OCI-LY7 (cell line): ENCODE measurements at regions not wholly inside any gene's neighbourhood (a gene's known extent, or its start where the extent isn't known, plus 50 kb on each side); places are given as distances from the start of the nearest gene placed in this dataset.
A peak's percentile ranks its signal among the peaks of the same experiment; 100 is the strongest.

Experiments
- BruUV-seq: library from RNA; stranded (reverse); fragments of 400-500 nt; replicated peaks from 2 replicates; lab custom pipeline; 2021; lab: Mats Ljungman, UMichigan
- CTCF ChIA-PET: fragments of 300-600 bp; sonication (Branson Sonifier 250); formaldehyde crosslinking; loops from one replicate; lab custom pipeline; 2022; ENCODE audit warnings: antibody characterized with exemption; ENCODE audit not compliant: unreplicated experiment; lab: Charles Lee
- POLR2A ChIA-PET: fragments of 300-600 bp; sonication (Branson Sonifier 250); formaldehyde crosslinking; loops from one replicate; lab custom pipeline; 2022; ENCODE audit warnings: antibody characterized with exemption; lab: Charles Lee
- DNase-seq: peaks from one replicate; pipeline ENCODE4 v3.0.0-alpha.2; 2015; ENCODE audit warnings: low spot score
- H2AFZ ChIP-seq: fragments of 200-600 bp; sonication (generic), shearing (Covaris generic); 2 replicates; pipeline ENCODE4 v1.6.1; 2014; ENCODE audit warnings: mild to moderate bottlenecking, antibody characterized with exemption, low read length, moderate library complexity
- H3K27ac ChIP-seq: fragments of 200-600 bp; sonication (generic); 2 replicates; pipeline ENCODE4 v1.5.1; 2014; ENCODE audit warnings: mixed run types, low read depth, mild to moderate bottlenecking, moderate library complexity, low read length, inconsistent platforms; ENCODE audit not compliant: poor library complexity, severe bottlenecking
- H3K36me3 ChIP-seq: fragments of 200-600 bp; sonication (generic); 2 replicates; pipeline ENCODE4 v1.6.1; 2014; ENCODE audit warnings: mild to moderate bottlenecking, antibody characterized with exemption, low read length, moderate library complexity, mixed read lengths; ENCODE audit not compliant: insufficient read depth
- H3K4me1 ChIP-seq: fragments of 200-600 bp; sonication (generic); 2 replicates; pipeline ENCODE4 v1.5.1; 2014; ENCODE audit warnings: mild to moderate bottlenecking, low read length; ENCODE audit not compliant: insufficient read depth, poor library complexity, severe bottlenecking
- H3K4me2 ChIP-seq: fragments of 200-600 bp; sonication (generic); 2 replicates; pipeline ENCODE4 v1.6.1; 2014; ENCODE audit warnings: mild to moderate bottlenecking, low read length
- H3K4me3 ChIP-seq: fragments of 200-600 bp; sonication (generic); 2 replicates; pipeline ENCODE4 v1.5.1; 2014; ENCODE audit warnings: mild to moderate bottlenecking, low read depth, low read length; ENCODE audit not compliant: poor library complexity, severe bottlenecking
- H3K79me2 ChIP-seq: fragments of 200-600 bp; sonication (generic); 2 replicates; pipeline ENCODE4 v1.6.1; 2016; ENCODE audit warnings: low read depth, mild to moderate bottlenecking, low read length, moderate library complexity, mixed read lengths; ENCODE audit not compliant: insufficient read depth
- H3K9me2 ChIP-seq: fragments of 200-600 bp; sonication (generic); 2 replicates; pipeline ENCODE4 v1.6.1; 2016; ENCODE audit warnings: mild to moderate bottlenecking, low read length, mixed read lengths; ENCODE audit not compliant: insufficient read depth
- H3K9me3 ChIP-seq: fragments of 200-600 bp; sonication (generic); 2 replicates; pipeline ENCODE4 v1.6.1; 2014; ENCODE audit warnings: mild to moderate bottlenecking, mixed run types, low read length, mixed read lengths
- H4K20me1 ChIP-seq: fragments of 200-600 bp; sonication (generic); 2 replicates; pipeline ENCODE4 v1.6.1; 2014; ENCODE audit warnings: mild to moderate bottlenecking, antibody characterized with exemption, low read length, moderate library complexity, mixed read lengths; ENCODE audit not compliant: insufficient read depth
- EZH2phosphoT487 ChIP-seq: fragments of 200-600 bp; sonication (generic); IDR thresholded peaks from 2 replicates; pipeline ENCODE4 v1.6.1; 2018; ENCODE audit warnings: low read depth, borderline replicate concordance, mild to moderate bottlenecking, mixed run types, antibody characterized with exemption, low read length, moderate library complexity, mixed read lengths
- intact Hi-C: fragments of 100-400 bp; cut with micrococcal nuclease; formaldehyde crosslinking; loops from one replicate; pipeline ENCODE4 v1.10.0; 2022; ENCODE audit not compliant: unreplicated experiment
- TF ChIP-seq, protein P1 (sequence below): fragments of 200-600 bp; sonication (generic); conservative IDR thresholded peaks from 2 replicates; pipeline ENCODE4 v1.5.1; 2014; ENCODE audit warnings: mild to moderate bottlenecking, antibody characterized with exemption, low read length, moderate library complexity, mixed read lengths

DNA sequence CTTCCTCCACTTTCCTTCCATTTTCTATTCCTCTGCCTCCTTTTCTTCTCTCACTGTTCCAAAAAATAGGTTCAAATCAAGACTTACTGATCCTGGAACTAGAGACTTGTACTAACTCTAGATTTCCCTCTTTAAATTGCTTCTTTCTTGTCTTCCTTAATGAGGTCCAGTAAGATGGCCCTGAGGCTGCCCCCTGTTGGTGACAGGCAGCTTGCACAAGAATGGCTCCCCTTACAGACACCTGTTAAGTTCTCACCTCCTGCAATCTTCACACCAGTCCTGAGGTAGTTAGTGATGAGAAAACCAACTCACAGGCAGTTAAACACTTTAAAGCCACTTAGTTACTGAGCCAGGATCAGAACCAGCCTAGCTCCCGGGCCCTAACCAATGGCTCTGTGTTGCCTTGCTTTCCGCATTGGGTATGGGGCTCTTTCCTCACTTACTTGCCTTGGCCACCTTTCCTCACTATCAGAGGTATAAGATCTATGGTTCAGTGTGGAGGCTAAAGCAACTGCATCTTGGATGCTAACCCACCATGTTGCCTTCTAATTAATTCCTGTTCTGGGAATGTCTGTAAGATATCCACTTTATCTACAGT, 130.6 kb downstream of the AKAIN1 start:
- Histone ChIP-seq H3K36me3 (no peaks in the 10 kb centered on the region), H2AFZ (no peak overlapping the region), H4K20me1 (no peaks in the 10 kb centered on the region), H3K27ac (no peak overlapping the region), H3K4me2 (no peak overlapping the region), H3K4me3 (no peak overlapping the region), H3K9me2 (no peaks in the 10 kb centered on the region), H3K4me1 (peaks cover 15% of the 10 kb centered on the region), H3K79me2 (no peaks in the 10 kb centered on the region), H3K9me3 (no peaks in the 10 kb centered on the region)
- peak; percentile 41 for DNase-seq
- TF ChIP-seq, protein P1, sequence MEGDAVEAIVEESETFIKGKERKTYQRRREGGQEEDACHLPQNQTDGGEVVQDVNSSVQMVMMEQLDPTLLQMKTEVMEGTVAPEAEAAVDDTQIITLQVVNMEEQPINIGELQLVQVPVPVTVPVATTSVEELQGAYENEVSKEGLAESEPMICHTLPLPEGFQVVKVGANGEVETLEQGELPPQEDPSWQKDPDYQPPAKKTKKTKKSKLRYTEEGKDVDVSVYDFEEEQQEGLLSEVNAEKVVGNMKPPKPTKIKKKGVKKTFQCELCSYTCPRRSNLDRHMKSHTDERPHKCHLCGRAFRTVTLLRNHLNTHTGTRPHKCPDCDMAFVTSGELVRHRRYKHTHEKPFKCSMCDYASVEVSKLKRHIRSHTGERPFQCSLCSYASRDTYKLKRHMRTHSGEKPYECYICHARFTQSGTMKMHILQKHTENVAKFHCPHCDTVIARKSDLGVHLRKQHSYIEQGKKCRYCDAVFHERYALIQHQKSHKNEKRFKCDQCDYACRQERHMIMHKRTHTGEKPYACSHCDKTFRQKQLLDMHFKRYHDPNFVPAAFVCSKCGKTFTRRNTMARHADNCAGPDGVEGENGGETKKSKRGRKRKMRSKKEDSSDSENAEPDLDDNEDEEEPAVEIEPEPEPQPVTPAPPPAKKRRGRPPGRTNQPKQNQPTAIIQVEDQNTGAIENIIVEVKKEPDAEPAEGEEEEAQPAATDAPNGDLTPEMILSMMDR, result peak; percentile 84
- no peak for TF ChIP-seq EZH2phosphoT487
- intact Hi-C loops, result no loop called here
- POLR2A ChIA-PET, result no interaction called here
- CTCF ChIA-PET, result no interaction called here
- BruUV-seq, result no TSS peak

DNA sequence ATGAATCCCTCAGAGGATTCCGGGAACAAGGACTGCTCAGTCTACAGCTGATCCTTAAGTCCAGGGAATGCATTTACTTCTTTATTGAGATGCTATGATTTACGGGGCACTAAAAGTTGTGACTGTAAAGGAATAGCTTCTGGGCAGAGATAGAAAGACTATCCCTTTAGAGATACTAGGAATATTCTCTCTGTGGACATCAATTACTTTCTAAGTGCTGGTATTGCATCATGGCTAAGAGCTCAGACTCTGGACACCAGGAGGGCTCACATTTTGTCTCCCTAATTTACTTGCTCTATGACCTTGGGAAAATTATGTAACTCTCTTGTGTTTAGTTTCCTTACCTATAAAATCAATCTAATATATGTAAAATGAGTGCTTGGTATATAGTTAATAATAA, 131.4 kb downstream of the AKAIN1 start:
- Histone ChIP-seq H2AFZ (no peak overlapping the region), H3K27ac (no peak overlapping the region), H3K4me3 (no peak overlapping the region), H4K20me1 (no peaks in the 10 kb centered on the region), H3K36me3 (no peaks in the 10 kb centered on the region), H3K4me1 (peaks cover 15% of the 10 kb centered on the region), H3K79me2 (no peaks in the 10 kb centered on the region), H3K4me2 (no peak overlapping the region), H3K9me2 (no peaks in the 10 kb centered on the region), H3K9me3 (no peaks in the 10 kb centered on the region)
- no peak for DNase-seq
- intact Hi-C loops, result no loop called here
- no peak for TF ChIP-seq EZH2phosphoT487
- TF ChIP-seq, protein P1, result no peak
- ChIA-PET CTCF (no interaction called here), POLR2A (no interaction called here)
- no TSS peak for BruUV-seq

DNA sequence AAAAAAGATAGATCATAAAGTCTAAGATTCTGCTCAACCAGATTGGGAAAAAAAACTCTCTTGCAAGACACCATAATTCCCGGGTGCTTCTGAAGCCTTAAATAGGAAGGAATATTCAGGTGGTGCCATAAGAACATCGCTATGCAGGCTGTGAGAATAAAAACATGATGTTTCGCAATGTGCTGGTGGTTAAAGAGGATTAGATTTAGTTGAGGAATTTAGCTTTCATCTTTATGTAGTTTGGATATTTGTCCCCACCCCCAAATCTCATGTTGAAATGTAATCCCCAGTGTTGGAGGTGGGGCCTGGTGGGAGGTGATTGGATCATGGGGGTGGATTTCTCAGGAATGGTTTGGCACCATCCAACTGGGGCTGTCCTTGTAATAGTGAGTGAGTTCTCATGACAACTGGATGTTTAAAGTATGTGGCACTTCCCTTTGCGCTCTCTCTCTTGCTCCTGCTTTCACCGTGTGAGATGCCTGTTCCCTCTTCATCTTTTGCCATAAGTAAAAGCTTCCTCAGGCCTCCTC, 132.2 kb downstream of the AKAIN1 start:
- CTCF ChIA-PET, result no interaction called here
- BruUV-seq, result no TSS peak
- Histone ChIP-seq H3K4me2 (no peak overlapping the region), H2AFZ (no peak overlapping the region), H3K9me3 (no peaks in the 10 kb centered on the region), H3K4me1 (peaks cover 15% of the 10 kb centered on the region), H4K20me1 (no peaks in the 10 kb centered on the region), H3K79me2 (no peaks in the 10 kb centered on the region), H3K4me3 (no peak overlapping the region), H3K9me2 (no peaks in the 10 kb centered on the region), H3K36me3 (no peaks in the 10 kb centered on the region), H3K27ac (no peak overlapping the region)
- intact Hi-C loops, result no loop called here
- no peak for TF ChIP-seq EZH2phosphoT487
- TF ChIP-seq, protein P1, result no peak
- POLR2A ChIA-PET, result no interaction called here
- no peak for DNase-seq
